ENCODE measurements at regions not wholly inside any gene's neighbourhood (a gene's known extent, or its start where the extent isn't known, plus 50 kb on each side); places are given as distances from the start of the nearest gene placed in this dataset.

GRCh38 chr4:97013309-97013708 lies 1130.0 kb downstream of the STPG2 start:
- no TSS peak for BruUV-seq (replicated peaks)
- POLR2A ChIA-PET = no interaction called here
- no peak overlapping the region for H3K9ac ChIP-seq (replicated peaks; ENCODE audit: extremely low read depth, insufficient read depth, low read length)
- H3K9me1 ChIP-seq (replicated peaks; ENCODE audit: control insufficient read depth, extremely low read depth, insufficient read depth, low read length) = no peaks in the 10 kb centered on the region
- intact Hi-C loops (cut with micrococcal nuclease) = no loop called here
- dilution Hi-C loops (cut with MboI; ENCODE audit: extremely low pct_ligation_motif_present, low sequenced_read_pairs) = no loop called here
- H3K9me3 ChIP-seq (replicated peaks; ENCODE audit: control insufficient read depth, insufficient read depth, low read length) = no peaks in the 10 kb centered on the region
- H3K4me1 ChIP-seq (ENCODE audit: control insufficient read depth, extremely low read depth, insufficient read depth, low read length) = no peaks in the 10 kb centered on the region
- no peak overlapping the region for H3K27ac ChIP-seq (ENCODE audit: insufficient read depth, low read depth, low read length)
- no peaks in the 10 kb centered on the region for H4K20me1 ChIP-seq (replicated peaks; ENCODE audit: control insufficient read depth, extremely low read depth, insufficient read depth, low read length)
- no peak overlapping the region for H3K4me2 ChIP-seq (ENCODE audit: insufficient read depth, low read length)
- TF ChIP-seq MAX (IDR thresholded peaks at IDR 0.05; ENCODE audit: insufficient read depth, insufficient read length) (no peak), FOS (IDR thresholded peaks at IDR 0.05; ENCODE audit: borderline replicate concordance, insufficient read depth, low read length) (no peak), JUN (IDR thresholded peaks at IDR 0.05; ENCODE audit: borderline replicate concordance, insufficient read depth, insufficient read length, low read depth) (no peak), CTCF (IDR thresholded peaks at IDR 0.05; ENCODE audit: extremely low read depth in 1 of 2, insufficient read depth in 1 of 2, low read depth in 1 of 2, low read length in 2 of 2) (no peak), EZH2 (IDR thresholded peaks at IDR 0.05; ENCODE audit: borderline replicate concordance, low read depth, low read length, severe bottlenecking) (no peak), GATA2 (IDR thresholded peaks at IDR 0.05; ENCODE audit: insufficient read depth, insufficient read length, low read depth, low read length) (no peak), POLR2AphosphoS5 (IDR thresholded peaks at IDR 0.05; ENCODE audit: insufficient read depth, low read depth, low read length) (no peak), MYC (IDR thresholded peaks at IDR 0.05; ENCODE audit: low read depth, low read length) (no peak)
- FAIRE-seq (no peak), DNase-seq (ENCODE audit: low read depth, low spot score) (no peak)
- H3K27me3 ChIP-seq (ENCODE audit: control insufficient read depth in 2 of 2, insufficient read depth in 2 of 2, low read length in 2 of 2) = no peaks in the 10 kb centered on the region
- H3K36me3 ChIP-seq (ENCODE audit: control insufficient read depth in 2 of 2, extremely low read depth in 1 of 2, insufficient read depth in 2 of 2, low read length in 2 of 2) = no peaks in the 10 kb centered on the region
- H3K79me2 ChIP-seq (ENCODE audit: control insufficient read depth, insufficient read depth, low read length) = no peaks in the 10 kb centered on the region
- H3K4me3 ChIP-seq (replicated peaks in 1 of 3; ENCODE audit: insufficient read depth in 1 of 3, low read depth in 1 of 3, low read length in 3 of 3) = no peak overlapping the region
- CTCF ChIA-PET = interaction anchor here (0.9 to 1.0 kb wide), 2 partner anchors 15 to 18 kb away, joined by 3 to 4 read pairs; no protein-coding TSS in a partner anchor
- no peak overlapping the region for H2AFZ ChIP-seq (ENCODE audit: low read depth, low read length)
